A673 (cell line): ENCODE measurements at regions not wholly inside any gene's neighbourhood (a gene's known extent, or its start where the extent isn't known, plus 50 kb on each side); places are given as distances from the start of the nearest gene placed in this dataset.

Experiments
- CTCF ChIP-seq: fragments of 300-800, 200-600 bp; sonication (generic); conservative IDR thresholded peaks from 2 replicates; pipeline ENCODE4 v1.5.1; 2017; ENCODE audit warnings: low read depth, mild to moderate bottlenecking, antibody characterized with exemption, low read length, moderate library complexity, mixed read lengths
- EZH2 ChIP-seq: fragments of 200-600 bp; sonication (generic); IDR thresholded peaks from 2 replicates; pipeline ENCODE4 v1.6.1; 2017; ENCODE audit warnings: borderline replicate concordance, low read depth, mild to moderate bottlenecking, mixed read lengths, antibody characterized with exemption, low read length; ENCODE audit not compliant: poor library complexity, severe bottlenecking

GRCh38 chr1:188769936-188770335, 1707.7 kb downstream of the BRINP3 start:
- TF ChIP-seq CTCF (no peak), EZH2 (no peak)
